ENCODE measurements at regions not wholly inside any gene's neighbourhood (a gene's known extent, or its start where the extent isn't known, plus 50 kb on each side); places are given as distances from the start of the nearest gene placed in this dataset.

DNA sequence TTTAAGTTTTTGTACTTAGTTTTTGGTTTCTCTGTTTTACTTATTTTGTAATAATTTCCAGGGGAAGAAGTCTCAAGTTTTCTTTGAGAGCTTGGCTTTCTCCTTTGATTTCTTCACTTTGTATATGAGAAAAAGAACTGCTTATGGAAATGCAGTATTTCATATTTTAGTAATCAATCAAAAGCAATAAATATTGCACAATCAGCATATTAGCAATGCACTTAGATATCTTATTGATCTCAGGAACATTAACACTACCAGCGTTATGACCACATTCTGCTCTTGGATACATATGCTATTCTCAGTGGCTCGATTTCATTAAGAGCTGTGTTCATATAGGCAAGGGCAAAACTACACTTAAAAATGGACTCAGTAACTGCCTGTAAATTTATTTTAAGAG lies 381.0 kb upstream of the DMD start:
- BruUV-seq (replicated peaks): no TSS peak
- ATAC-seq (ENCODE audit: low read depth) (no peak), DNase-seq (no peak)
- H2BK20ac ChIP-seq (ENCODE audit: low read depth, low read length): no peak overlapping the region
- H3K4me3 ChIP-seq (ENCODE audit: insufficient read depth, low read depth, low read length): no peak overlapping the region
- no peak overlapping the region for H3K27ac ChIP-seq (ENCODE audit: insufficient read depth, low read length)
- H3K36me3 ChIP-seq (ENCODE audit: control insufficient read depth, insufficient read depth, low read length): no peaks in the 10 kb centered on the region
- no peak overlapping the region for H4K5ac ChIP-seq (ENCODE audit: low read depth, low read length)
- CTCF ChIA-PET: no interaction called here
- H3K9ac ChIP-seq (ENCODE audit: low read depth, low read length): no peak overlapping the region
- TF ChIP-seq MAFK (IDR thresholded peaks at IDR 0.05; ENCODE audit: low read depth, low read length) (peak; percentile 94), MAZ (IDR thresholded peaks at IDR 0.05; ENCODE audit: borderline replicate concordance, low read depth, low read length) (no peak), CEBPB (IDR thresholded peaks at IDR 0.05; ENCODE audit: low read depth, low read length) (peak; percentile 29; the same call in 1 of the 2 replicates)
- H3K56ac ChIP-seq (ENCODE audit: extremely low read depth, insufficient read depth, low read length): no peak overlapping the region
- H3K23ac ChIP-seq (ENCODE audit: low read depth, low read length): no peak overlapping the region
- in situ Hi-C loops (cut with MboI; ENCODE audit: low sequenced_read_pairs): no loop called here
- no peak overlapping the region for H2BK5ac ChIP-seq (ENCODE audit: low read depth, low read length, poor library complexity, severe bottlenecking)
- no peaks in the 10 kb centered on the region for H3K4me1 ChIP-seq (ENCODE audit: control insufficient read depth, insufficient read depth, low read length)
- dilution Hi-C loops (cut with HindIII; ENCODE audit: low sequenced_read_pairs, unreplicated experiment): no loop called here
- no peaks in the 10 kb centered on the region for H3K9me3 ChIP-seq (ENCODE audit: control insufficient read depth, insufficient read depth, low read length)
- H3K4me2 ChIP-seq (ENCODE audit: low read depth, low read length): no peak overlapping the region
- no peak overlapping the region for H2AK5ac ChIP-seq (ENCODE audit: low read depth, low read length)
- no peak overlapping the region for H2AFZ ChIP-seq (replicated peaks; ENCODE audit: low read length, poor library complexity)
- intact Hi-C loops (cut with micrococcal nuclease): no loop called here
- no peak overlapping the region for H3K14ac ChIP-seq (replicated peaks; ENCODE audit: low read depth, low read length)
- no peak overlapping the region for H2BK120ac ChIP-seq (ENCODE audit: low read depth, low read length)
- no peaks in the 10 kb centered on the region for H3K27me3 ChIP-seq (ENCODE audit: control insufficient read depth, insufficient read depth, low read length)
- no peaks in the 10 kb centered on the region for H3K79me1 ChIP-seq (ENCODE audit: low read depth in 1 of 2, low read length in 2 of 2)
- no peak overlapping the region for H4K91ac ChIP-seq (ENCODE audit: insufficient read depth, low read depth, low read length)
- H4K20me1 ChIP-seq (ENCODE audit: insufficient read depth, low read length): no peaks in the 10 kb centered on the region
- WGBS, 2 experiments (ENCODE audit: extremely low coverage in 2 of 2, insufficient read length in 1 of 2): no CpG with 5 or more reads among the region's 2 CpGs
- H3K9me1 ChIP-seq (ENCODE audit: insufficient read depth, low read length): no peaks in the 10 kb centered on the region
- no peak overlapping the region for H4K8ac ChIP-seq (ENCODE audit: low read depth in 2 of 2, low read length in 2 of 2)
- no peak overlapping the region for H2BK15ac ChIP-seq (ENCODE audit: low read depth, low read length)
- no peak overlapping the region for H2AK9ac ChIP-seq (replicated peaks; ENCODE audit: low read depth, low read length, poor library complexity)
- no peak overlapping the region for H3K4ac ChIP-seq (ENCODE audit: low read depth, low read length)
- POLR2A ChIA-PET (ENCODE audit: unreplicated experiment): no interaction called here
- no peak overlapping the region for H3K18ac ChIP-seq (ENCODE audit: low read depth, low read length)
